ENCODE measurements at regions not wholly inside any gene's neighbourhood (a gene's known extent, or its start where the extent isn't known, plus 50 kb on each side); places are given as distances from the start of the nearest gene placed in this dataset.
A peak's percentile ranks its signal among the peaks of the same experiment; 100 is the strongest.
"Not testable (repeated sequence)": the region's sequence is repeated elsewhere in the genome, so short reads cannot be mapped to it uniquely, and the experiment has no call there.

- no peak for DNase-seq (ENCODE audit: low read depth)
These were observed 114.0 kb upstream of the ENPEP start for GRCh38 chr4:110361921-110362320.

DNA sequence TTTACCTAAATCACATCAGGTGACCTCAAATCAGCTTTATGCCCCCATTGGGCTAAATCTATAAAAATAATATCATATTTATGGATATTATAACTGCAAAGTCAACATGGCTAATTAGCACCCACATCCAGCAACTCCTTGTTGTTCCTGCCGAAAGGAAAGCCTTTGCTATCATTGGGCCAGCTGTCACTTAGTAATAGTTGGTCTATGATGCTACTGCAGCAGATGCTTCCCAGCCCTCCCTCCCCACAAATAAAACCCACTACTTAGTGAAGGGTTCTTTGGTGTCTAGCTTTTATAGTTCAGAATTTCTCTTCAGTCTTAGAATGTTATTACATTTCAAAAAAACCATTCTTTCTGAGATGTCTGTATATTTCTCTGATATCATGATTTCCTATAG, 116.9 kb upstream of the ENPEP start:
- no peak for DNase-seq (ENCODE audit: low read depth)

DNA sequence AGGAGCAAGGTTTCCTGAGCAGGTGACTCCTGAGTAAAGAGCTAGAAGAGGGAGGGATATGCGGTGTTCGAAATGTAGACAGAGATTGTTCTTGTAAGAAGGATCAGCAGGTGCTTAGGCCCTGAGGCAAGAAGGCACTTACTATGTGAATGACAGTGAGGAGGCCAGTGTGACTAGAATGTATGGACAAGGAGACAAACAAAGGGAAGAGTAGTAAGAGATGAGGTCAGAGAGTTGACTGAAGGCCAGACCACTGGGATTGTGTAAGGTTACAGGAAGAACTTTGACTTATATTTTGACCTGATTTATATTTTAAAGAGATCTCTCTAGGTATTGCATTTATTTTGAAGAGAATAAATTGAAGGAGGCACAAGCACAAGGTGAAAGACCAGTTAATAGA, 118.4 kb upstream of the ENPEP start:
- no peak for DNase-seq (ENCODE audit: low read depth)

- no peak for DNase-seq (ENCODE audit: low read depth)
These were observed 121.5 kb upstream of the ENPEP start for GRCh38 chr4:110354460-110354859.

DNA sequence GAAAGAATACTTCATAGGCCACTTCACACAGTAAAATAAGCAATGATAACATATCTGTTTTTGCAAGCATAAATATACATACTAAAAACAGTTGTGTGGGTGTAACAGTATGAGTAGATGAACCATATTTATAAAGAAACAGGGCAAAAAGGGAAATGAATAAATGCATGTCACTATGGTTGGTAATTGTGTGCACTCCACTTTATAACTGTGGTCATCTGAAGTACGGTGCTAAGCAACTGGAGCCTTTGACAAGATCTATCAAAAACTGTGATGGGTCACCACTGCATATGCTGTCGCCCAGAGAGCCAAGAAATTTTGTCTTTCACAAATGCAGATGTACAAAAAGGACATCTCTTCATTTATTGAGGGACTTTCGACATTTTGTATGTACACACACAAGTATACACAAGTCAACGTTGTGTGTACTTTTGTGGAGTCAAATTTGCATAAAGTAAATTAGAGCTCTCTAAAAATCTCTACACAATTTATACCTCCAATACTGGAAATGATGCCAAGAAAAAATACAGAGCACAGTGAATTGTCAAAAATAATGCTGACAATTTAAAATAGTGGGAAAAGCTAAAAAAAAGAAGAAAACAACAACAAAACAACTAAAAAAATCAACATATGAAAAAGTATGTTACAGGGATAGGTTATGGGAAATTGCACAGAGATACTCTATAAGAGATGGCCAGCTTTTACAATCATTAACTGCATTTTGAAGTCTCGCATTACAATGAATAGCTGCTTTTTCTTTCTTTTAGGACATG, 123.1 kb upstream of the ENPEP start:
- DNase-seq (ENCODE audit: low read depth): no peak

DNA sequence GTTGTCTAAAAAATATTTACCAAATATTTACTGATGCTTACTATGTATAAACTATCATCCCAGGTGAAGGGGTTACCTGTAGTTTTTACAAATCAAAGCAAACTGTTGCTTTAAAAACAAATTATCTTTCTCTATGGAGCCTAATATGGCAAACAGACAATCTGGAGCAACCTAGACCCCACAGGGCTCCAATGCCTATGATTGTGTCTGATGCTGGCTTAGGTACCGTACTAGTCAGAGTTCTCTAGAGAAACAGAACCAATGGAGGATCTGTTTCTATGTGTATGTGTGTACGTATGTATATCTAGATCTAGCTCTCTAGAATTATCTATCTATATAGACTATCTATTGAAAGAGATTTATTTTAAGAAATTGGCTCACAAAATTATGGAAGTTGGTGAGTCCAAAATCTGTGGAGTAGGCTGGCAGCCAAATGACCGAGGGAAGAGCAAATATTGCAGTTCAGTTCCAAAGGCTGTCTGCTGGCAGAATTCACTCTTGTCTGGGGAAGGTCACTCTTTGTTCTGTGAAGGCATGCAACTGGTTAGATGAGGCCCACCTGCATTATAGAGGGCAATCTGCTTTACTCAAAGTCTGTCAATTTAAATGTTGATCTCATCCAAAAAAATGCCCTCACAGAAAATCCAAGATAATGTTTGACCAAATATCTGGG, 127.1 kb upstream of the ENPEP start:
- DNase-seq (ENCODE audit: low read depth): no peak

DNA sequence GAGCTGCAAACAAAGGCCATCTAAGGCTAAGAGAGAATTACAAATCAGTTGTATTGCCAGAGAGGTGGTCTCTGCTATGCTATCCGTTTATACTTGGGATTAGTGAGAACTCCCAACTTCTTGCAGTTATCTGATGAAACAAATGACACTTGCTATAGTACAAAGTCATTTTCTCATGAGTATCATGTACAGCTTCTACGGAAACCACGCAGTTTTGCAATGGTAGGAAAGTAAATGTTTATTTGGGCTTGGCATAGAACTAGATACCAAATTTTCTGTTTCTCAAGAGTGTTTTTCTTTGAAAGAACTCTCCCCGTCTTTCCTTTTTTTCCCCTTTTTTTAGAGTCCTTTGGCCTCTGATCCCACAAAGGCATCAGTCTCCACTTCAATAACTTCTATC, 128.2 kb upstream of the ENPEP start:
- DNase-seq (ENCODE audit: low read depth): no peak

DNA sequence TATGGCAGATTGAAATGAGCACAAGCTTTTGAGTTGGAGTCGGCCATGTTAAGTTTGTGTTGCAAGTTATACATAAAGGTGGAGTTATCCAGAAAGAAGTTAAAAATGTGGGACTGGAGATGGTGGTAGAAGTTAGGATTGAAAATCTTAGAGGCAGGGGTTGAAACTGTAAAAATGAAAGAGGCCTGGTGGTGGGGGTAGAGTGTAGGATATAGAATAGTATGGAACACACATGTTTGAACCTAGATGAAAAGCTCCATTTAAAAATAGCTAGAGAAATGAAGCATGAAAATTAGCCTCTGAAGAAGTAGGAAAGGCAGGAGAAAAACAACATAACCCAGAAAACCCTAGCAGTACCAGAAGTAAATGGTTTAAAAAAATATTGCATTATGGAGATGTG, 131.8 kb upstream of the ENPEP start:
- peak; percentile 3 for DNase-seq (ENCODE audit: low read depth)

DNA sequence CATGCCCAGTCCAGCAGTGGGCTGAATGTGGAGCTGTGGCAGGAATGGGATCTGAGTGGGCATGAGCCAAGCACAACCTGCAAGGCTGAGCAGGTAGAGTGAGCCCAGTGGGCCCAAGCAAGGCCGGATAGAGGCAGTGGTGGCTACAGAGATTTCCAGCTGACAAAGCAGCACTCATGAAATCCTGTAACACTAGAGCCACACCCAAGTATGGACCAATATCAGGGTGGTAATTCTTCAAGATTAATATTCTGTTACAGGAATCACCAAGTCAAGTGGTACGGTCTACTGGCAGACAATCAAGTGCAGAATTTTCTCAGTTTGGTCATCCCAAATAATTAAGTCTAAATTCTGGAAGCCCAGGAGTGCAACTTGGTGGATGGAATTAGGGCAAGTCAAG, 132.4 kb upstream of the ENPEP start:
- DNase-seq (ENCODE audit: low read depth): no peak

DNA sequence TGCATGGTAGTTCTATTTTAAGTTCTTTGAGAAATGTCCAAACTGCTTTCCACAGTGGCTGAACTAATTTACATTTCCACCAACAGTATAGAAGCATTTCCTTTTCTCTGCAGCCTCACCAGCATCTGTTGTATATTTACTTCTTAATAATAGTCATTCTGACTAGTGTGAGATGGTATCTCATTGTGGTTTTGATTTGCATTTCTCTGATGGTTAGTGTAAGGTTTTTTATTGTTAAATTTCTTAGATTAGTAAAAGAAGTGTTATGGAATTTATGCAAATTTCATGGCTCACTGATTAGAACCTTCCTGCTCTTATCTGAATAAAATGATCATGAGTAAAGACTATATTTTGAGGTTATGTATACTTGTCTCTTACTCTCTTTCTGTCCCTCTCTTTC, 134.8 kb upstream of the ENPEP start:
- not testable (repeated sequence) for DNase-seq (ENCODE audit: low read depth)

- DNase-seq (ENCODE audit: low read depth): no peak
These were observed 137.0 kb upstream of the ELOVL6 start for GRCh38 chr4:110335399-110335798.

- no peak for DNase-seq (ENCODE audit: low read depth)
These were observed 134.1 kb upstream of the ELOVL6 start for GRCh38 chr4:110332483-110332882.

GRCh38 chr4:110326426-110326825, 128.0 kb upstream of the ELOVL6 start:
- not testable (repeated sequence) for DNase-seq (ENCODE audit: low read depth)

GRCh38 chr4:110310795-110311194, 112.4 kb upstream of the ELOVL6 start:
- DNase-seq (ENCODE audit: low read depth): no peak

DNA sequence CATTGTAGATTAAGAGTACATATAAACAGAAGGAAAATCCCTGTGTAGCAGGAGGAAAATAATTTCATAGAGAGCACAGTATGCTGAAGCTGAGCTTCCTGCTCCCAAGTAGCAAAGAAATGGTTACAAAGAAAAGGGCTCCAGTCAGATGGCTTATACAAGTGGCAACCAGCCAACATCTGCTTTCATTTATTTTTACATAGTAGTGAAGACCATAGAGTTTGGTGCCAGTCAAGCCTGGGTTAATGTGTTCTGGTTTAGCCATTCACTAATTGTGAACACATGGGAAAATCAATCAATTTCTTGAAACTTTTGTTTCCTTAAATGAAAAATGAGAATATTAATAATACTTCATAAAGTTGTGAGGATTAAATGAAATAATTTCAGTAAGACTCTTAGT, 111.3 kb upstream of the ELOVL6 start:
- peak; percentile 70 for DNase-seq (ENCODE audit: low read depth)

GRCh38 chr4:110306303-110306702, 107.9 kb upstream of the ELOVL6 start:
- DNase-seq (ENCODE audit: low read depth): no peak

GRCh38 chr4:110305455-110305854, 107.0 kb upstream of the ELOVL6 start:
- no peak for DNase-seq (ENCODE audit: low read depth)

GRCh38 chr4:110296892-110297291, 98.5 kb upstream of the ELOVL6 start:
- no peak for DNase-seq (ENCODE audit: low read depth)

DNA sequence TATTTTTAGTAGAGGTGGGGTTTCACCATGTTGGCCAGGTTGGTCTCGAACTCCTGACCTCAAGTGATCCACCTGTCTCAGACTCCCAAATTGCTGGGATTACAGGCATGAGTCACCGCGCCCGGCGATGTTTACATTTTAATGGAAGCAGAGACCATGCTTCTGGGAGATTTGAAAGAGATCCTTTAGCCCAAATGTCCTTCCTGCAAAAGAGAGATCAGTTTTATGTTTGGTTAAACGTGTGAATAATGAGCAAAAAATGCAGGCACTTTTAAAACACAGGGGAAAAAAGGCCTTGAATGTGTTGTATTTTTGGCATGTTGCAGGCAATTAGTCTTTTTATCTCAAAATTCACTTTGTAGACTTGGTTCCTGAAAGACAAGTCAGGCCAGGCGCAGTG, 95.8 kb upstream of the ELOVL6 start:
- no peak for DNase-seq (ENCODE audit: low read depth)

GRCh38 chr4:110292994-110293744, 94.8 kb upstream of the ELOVL6 start:
- DNase-seq (ENCODE audit: low read depth): no peak

DNA sequence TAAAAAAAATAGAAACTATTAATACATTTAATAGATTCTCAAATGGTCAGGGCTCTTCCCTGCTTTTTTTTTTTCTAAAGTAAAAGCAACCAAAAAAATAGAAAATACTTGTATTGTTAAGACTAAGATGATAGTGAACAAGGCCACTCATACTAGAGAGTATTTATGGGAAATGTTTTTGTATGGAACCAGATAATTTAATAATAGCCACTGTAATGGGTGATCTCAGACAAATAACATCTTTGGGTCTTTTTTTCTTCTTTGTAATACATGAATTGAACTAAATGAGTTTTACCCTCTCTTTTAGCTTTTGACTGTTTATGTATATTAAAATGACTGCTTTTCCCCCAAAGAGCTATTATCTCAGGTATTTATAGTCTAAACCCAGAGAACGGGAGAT, 92.1 kb upstream of the ELOVL6 start:
- no peak for DNase-seq (ENCODE audit: low read depth)

DNA sequence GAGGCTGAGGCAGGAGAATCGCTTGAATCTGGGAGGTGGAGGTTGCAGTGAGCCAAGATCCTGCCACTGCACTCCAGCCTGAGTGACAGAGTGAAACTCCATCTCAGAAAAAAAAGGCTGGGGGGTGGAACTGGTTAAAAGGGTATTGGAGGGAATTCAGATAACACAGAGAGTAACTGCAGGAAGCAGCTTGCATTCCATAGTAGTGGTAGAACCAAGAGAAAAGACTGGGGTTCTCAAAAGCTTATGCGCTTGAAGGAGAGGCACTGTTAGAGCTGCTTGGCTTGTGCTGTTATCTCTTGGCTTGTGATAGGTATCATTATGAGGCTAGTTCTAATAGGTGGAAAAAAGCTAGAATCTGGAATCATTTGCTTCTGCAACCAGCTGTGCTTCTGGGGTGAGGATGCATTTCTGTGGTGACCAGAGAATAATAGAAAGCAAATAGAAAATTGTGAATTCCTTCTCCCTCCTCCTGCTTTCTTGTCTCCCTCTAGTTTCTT, 91.2 kb upstream of the ELOVL6 start:
- DNase-seq (ENCODE audit: low read depth): no peak

DNA sequence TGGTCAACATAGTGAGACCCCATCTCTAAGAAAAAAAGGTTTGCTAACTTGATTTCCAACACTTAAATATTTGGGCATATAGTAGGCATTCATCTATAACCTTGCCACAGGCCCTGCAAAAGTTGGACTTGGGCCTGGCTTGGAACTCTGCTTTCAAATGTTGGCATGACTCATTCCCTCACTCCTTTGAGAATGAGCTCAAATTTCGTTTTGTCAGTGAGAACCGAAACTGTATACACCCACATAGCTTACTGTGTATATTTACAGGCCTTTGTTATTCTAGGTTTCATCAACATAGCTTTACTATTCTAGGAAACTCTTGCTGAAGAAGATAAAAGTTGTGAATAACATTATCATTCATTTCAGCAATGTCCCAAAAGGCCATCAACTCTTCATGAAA, 88.7 kb upstream of the ELOVL6 start:
- DNase-seq (ENCODE audit: low read depth): peak; percentile 65

Data from fibroblast of the conjunctiva (primary cell).